CD4-positive, alpha-beta T cell treated with Interleukin-1 beta for 1 hour (primary cell): ENCODE measurements at regions not wholly inside any gene's neighbourhood (a gene's known extent, or its start where the extent isn't known, plus 50 kb on each side); places are given as distances from the start of the nearest gene placed in this dataset.
"Not testable (repeated sequence)": the region's sequence is repeated elsewhere in the genome, so short reads cannot be mapped to it uniquely, and the experiment has no call there.

ENCODE experiments used
- DNase-seq, 2 donors: peaks; one replicate each; pipeline ENCODE4 v3.0.0-alpha.2; 2020 to 2022

GRCh38 chr9:81058782-81059181 lies 630.6 kb downstream of the TLE1 start:
- DNase-seq, result no peak

- DNase-seq, result no peak
Observed at GRCh38 chr9:81053298-81054025, 635.9 kb downstream of the TLE1 start.

GRCh38 chr9:81052846-81053245 lies 636.5 kb downstream of the TLE1 start:
- DNase-seq, result no peak

- no peak for DNase-seq
Observed at GRCh38 chr9:81047280-81047679, 642.1 kb downstream of the TLE1 start.

GRCh38 chr9:81045658-81046057 lies 643.7 kb downstream of the TLE1 start:
- DNase-seq, result no peak

- no peak for DNase-seq
Observed at GRCh38 chr9:81037889-81038288, 651.5 kb downstream of the TLE1 start.

GRCh38 chr9:81035601-81036000 lies 653.7 kb downstream of the TLE1 start:
- no peak for DNase-seq

GRCh38 chr9:81035171-81035570 lies 654.2 kb downstream of the TLE1 start:
- no peak for DNase-seq

GRCh38 chr9:81032831-81033230 lies 656.5 kb downstream of the TLE1 start:
- DNase-seq, result no peak

GRCh38 chr9:81032030-81032572 lies 657.2 kb downstream of the TLE1 start:
- no peak for DNase-seq

GRCh38 chr9:81031422-81032029 lies 657.8 kb downstream of the TLE1 start:
- DNase-seq, result no peak

- DNase-seq, result no peak
Observed at GRCh38 chr9:81030027-81030426, 659.3 kb downstream of the TLE1 start.

- DNase-seq, result no peak
Observed at GRCh38 chr9:81028504-81028903, 660.8 kb downstream of the TLE1 start.

GRCh38 chr9:81022177-81022576 lies 667.2 kb downstream of the TLE1 start:
- no peak for DNase-seq

- not testable (repeated sequence) for DNase-seq
Observed at GRCh38 chr9:81014945-81015344, 674.4 kb downstream of the TLE1 start.

- not testable (repeated sequence) for DNase-seq
Observed at GRCh38 chr9:81013191-81013590, 676.2 kb downstream of the TLE1 start.

GRCh38 chr9:81002906-81003305 lies 686.4 kb downstream of the TLE1 start:
- DNase-seq, result no peak

- DNase-seq, result peak; percentile 1 to 14
Observed at GRCh38 chr9:81002242-81002641, 687.1 kb downstream of the TLE1 start.

GRCh38 chr9:80995759-80996158 lies 693.6 kb downstream of the TLE1 start:
- no peak for DNase-seq

GRCh38 chr9:80994892-80995291 lies 694.5 kb downstream of the TLE1 start:
- DNase-seq, result no peak

GRCh38 chr9:80985595-80985994 lies 703.8 kb downstream of the TLE1 start:
- DNase-seq, result not testable (repeated sequence)

- no peak for DNase-seq
Observed at GRCh38 chr9:80976403-80976802, 712.9 kb downstream of the TLE1 start.

GRCh38 chr9:80970377-80970776 lies 719.0 kb downstream of the TLE1 start:
- DNase-seq, result not testable (repeated sequence)

GRCh38 chr9:80968611-80969010 lies 720.7 kb downstream of the TLE1 start:
- DNase-seq, result no peak
